CD4-positive, alpha-beta T cell treated with Interleukin-4 for 1 hour (primary cell): ENCODE measurements at regions not wholly inside any gene's neighbourhood (a gene's known extent, or its start where the extent isn't known, plus 50 kb on each side); places are given as distances from the start of the nearest gene placed in this dataset.
A peak's percentile ranks its signal among the peaks of the same experiment; 100 is the strongest.
"Not testable (repeated sequence)": the region's sequence is repeated elsewhere in the genome, so short reads cannot be mapped to it uniquely, and the experiment has no call there.

ENCODE experiments used
- DNase-seq, 2 donors: peaks; one replicate each; pipeline ENCODE4 v3.0.0-alpha.2; 2020 to 2022

DNA sequence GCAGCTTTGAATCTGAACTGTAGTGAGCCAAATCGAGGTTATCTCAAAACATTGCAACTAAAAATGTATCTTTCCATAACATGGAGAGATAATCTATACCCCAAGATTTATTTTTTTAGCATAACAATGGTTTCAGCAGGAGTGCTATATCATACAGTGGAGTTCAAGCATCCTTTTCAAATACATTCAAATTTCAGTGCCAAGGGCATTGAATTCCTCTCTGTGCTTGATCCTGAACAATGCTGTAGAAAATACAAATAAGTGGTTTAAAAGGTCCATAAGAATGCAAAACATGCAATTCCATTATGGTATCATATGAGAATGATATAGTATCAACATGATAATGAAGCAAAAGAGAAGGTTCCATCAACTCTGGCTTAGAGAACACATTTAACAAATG is 201.7 kb downstream of the TXNL1 start:
- DNase-seq, result no peak

DNA sequence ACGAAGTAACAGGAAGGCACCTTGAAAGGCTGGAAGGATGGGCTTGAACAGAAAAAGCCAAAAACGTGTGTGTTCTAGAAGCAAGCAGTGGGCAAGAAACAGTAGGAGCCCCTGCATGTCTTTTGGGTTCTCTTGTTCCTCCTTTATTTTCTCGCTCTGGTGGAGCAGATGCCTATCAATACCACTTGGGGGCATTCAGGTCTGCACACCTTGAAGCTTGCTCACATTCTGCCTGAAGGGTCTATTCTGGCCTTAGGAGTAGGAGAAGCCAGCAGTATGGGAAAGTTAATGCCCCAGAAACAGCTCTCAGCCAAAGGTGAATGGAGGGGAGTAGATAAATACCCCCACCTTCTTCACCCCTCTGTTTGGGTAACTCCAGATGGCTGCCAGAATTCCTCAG is 204.5 kb downstream of the TXNL1 start:
- no peak for DNase-seq

DNA sequence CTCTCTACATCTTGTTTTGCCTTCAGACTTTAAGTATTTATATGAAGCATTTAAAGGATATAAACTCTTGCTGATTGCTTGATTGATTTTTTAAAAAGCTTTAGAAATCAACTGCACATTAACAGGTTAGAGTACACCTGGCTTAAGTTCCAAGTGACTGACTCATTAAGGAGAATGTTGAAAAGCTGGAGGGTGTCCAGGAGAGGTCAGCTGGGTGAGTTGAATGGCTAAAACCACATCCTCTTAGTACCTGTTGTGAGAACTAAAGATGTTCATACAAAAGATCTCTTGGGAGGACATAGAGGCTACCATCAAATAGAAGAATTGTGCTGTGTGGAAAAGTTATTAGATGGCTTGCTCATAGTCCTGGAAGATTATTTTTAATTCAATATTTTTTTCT is 206.8 kb downstream of the TXNL1 start:
- no peak for DNase-seq

GRCh38 chr18:56423626-56424025 is 214.8 kb downstream of the TXNL1 start:
- DNase-seq, result no peak

DNA sequence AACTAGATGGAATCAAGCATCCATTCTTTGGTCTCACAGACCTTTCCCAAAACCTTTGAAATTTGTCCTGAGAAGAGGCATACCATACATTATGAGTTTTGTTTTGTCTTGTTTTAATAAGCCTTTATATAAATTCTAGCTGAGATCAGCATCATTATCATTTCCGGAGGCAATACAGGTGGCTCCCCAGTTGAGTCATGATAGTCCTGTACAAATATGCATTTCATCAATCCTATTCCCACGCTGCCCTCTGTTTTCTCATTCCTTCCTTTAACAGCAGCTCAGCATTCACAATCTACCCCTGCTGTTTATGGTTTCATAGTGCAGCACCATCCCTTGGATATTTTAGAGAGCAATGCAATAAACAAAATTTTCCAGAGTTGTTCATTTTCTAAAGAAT is 216.7 kb downstream of the TXNL1 start:
- no peak for DNase-seq

DNA sequence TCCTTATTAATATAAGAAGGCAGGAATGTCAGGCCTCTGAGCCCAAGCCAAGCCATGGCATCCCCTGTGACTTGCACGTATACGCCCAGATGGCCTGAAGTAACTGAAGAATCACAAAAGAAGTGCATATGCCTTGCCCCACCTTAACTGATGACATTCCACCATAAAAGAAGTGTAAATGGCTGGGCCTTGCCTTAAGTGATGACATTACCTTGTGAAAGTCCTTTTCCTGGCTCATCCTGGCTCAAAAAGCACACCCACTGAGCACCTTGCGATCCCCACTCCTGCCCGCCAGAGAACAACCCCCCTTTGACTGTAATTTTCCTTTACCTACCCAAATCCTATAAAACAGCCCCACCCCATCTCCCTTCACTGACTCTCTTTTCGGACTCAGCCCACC is 217.5 kb downstream of the TXNL1 start:
- DNase-seq, result not testable (repeated sequence)

DNA sequence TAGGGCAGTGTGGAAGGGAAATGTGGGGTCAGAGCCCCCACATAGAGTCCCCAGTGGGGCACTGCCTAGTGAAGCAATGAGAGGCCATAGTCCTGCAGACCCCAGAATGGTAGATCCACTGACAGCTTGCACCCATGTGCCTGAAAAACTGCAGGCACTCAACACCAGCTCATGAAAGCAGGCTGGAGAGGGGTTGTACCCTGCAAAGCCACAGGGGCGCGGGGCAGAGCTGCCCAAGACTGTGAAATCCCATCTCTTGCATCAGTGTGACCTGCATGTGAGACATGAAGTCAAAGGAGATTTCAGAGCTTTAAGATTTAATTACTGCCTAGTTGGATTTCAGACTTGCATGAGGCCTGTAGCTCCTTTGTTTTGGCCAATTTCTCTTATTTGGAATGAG is 224.0 kb downstream of the TXNL1 start:
- no peak for DNase-seq

GRCh38 chr18:56413862-56414261 is 224.5 kb downstream of the TXNL1 start:
- DNase-seq, result no peak

DNA sequence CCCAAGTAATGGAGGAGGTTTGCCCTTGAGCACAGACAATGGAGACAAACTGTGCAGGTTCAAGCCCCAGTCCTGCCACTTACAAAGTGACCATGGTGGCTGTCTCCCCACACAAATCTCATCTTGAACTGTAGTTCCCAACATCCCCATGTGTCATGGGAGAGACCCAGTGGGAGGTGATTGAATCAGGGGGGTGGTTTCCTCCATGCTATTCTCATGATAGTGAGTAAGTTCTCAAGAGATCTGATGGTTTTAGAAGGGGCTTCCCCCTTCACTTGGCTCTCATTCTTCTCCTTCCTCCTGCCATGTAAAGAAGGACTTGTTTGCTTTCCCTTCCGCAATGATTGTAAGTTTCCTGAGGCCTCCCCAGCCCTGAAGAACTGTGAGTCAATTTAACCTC is 225.4 kb downstream of the TXNL1 start:
- DNase-seq, result no peak

DNA sequence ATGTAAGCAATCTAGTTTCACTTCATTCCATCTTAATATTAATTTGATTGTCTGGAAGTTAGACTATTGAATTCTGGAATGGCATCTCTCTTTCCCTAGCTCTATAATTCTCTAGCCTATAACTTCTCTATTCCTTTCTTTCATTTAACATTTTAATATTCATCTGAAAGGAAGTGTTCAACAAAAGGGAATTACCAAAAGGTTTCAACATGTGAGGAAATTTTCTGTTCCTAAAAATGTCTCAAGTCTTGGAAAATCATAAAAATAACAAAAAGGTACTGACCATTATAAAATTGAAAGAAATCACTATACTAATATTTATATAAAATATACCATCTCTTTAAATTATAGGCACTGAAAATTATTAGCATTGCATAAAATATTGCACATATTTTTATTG is 228.7 kb downstream of the TXNL1 start:
- no peak for DNase-seq

GRCh38 chr18:56407646-56408180 is 230.7 kb downstream of the TXNL1 start:
- DNase-seq, result no peak

DNA sequence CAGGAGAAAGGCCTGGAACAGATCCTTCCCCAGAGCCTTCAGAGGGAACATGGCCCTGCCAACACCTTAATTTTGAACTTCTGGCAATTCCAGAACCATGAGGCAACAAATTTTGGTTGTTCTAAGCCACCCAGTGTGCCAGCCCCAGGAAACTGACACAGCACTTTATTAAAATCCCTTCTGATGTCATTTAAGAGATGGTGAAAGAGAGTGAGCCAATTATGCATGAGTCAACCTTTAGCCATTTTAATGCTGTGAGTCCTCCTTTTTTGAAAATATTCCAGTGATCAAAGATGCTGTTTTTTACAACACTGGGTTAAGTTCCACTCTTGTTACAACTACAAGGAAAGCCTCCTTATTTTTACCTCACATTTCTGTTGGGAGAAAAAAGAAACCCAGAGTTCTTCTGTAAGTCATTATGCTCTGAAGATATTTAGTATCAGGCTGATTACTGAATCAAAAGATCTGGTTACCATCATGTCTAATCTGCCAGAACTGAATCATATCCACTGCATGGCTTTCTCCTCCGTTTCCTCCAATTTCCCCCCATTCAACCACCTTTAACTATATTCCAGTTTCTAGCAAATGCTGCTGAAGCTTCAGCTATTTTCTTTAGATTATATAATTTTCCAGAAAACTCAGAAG is 235.4 kb downstream of the TXNL1 start:
- peak in 1 of 2 donors; percentile 11 for DNase-seq

DNA sequence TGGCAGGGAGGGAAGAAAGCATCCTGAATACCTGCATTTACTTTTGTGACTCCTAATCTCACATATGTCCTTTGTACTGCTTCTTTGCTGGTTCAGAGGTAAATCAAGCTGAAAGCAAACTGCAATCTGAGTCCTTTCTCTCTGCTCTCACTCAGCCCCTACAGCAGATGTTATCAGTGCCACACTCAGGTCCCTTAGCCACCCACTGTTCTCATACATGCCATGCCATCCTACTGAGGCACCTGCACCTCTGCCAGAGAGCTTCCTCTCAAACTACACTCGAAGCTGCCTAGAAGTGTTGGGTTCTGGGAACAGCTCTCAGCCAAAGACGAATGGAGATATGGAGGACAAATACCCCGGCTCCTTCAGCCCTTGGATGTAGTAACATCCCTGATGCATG is 244.5 kb downstream of the TXNL1 start:
- no peak for DNase-seq

GRCh38 chr18:56391931-56392590 is 246.3 kb downstream of the TXNL1 start:
- DNase-seq, result no peak

- DNase-seq, result no peak
Measured at GRCh38 chr18:56390626-56391025, 247.8 kb downstream of the TXNL1 start.

DNA sequence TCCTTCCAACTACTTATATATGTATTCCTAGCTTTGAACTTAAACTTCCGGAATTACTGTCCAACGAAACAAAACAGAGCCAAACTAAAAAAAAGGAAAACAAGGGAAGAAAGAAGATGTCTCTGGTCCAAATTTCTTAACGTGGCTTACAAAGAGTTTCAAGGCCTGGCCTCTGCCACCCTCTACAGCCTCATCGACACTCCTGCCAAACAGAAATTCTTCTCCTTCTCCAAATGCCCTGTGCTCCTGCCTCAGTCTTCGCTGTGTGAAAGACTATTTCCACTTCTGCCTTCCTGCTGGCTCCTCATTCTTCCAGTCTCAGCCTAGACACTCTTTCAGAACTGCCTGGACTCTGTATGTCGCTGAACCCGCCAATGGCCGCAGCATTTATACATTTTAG is 249.2 kb downstream of the TXNL1 start:
- no peak for DNase-seq

GRCh38 chr18:56388571-56388970 is 249.8 kb downstream of the TXNL1 start:
- no peak for DNase-seq

DNA sequence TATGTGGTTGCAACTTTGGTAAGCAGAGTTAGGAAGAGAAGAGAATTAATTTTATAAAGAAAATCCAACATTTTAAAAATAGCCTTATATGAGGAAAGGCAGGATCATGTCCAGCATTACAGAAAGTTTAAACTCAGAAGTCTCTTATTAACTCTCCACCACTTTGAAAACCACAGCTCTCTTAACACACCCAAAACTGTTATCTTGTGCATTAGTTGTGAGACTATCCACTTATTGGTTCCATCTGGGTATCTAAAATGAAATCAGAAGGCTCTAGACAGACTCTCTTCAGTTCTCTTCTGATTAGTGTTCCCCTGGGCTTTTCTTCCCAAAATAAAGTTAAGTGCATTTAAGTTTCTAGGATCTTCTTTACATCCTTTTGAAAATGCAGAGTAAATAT is 251.5 kb downstream of the TXNL1 start:
- DNase-seq, result no peak

DNA sequence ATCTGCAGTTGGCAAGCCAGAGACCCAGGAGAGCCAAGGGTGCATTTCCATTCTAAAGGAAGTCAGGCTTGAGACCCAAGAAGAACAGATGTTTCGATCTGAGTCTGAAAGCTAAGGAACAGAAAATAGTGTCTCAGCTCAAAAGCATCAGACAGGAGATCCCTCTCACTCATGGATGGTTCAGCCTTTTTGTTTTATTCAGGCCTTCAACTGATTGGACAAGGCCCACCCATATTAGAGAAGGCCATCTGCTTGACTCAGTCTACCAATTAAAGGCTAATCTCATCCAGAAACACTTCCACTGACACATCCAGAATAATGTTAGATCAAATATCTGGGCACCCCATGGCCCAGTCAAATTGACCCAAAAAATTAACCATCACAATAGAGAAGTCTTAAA is 255.0 kb downstream of the TXNL1 start:
- no peak for DNase-seq

DNA sequence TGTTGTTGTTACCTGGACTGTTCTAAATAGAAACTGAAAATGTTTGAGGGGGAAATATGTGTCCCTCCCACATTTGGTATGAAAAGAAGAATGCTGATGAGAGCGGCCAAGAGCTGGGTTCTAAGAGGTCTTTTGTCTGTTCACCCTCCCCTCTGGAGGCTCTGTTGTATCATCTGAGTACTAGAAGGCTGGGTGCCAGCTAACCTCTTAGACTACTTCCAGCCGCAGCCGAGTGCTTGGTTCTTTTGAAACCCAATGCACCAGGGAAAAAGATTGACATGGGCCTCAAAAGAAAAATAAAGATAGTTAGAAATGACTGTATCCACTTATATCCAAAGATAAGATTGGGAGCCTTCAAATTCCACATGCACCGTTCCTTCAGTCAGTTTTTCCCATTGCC is 255.9 kb downstream of the TXNL1 start:
- DNase-seq, result no peak

DNA sequence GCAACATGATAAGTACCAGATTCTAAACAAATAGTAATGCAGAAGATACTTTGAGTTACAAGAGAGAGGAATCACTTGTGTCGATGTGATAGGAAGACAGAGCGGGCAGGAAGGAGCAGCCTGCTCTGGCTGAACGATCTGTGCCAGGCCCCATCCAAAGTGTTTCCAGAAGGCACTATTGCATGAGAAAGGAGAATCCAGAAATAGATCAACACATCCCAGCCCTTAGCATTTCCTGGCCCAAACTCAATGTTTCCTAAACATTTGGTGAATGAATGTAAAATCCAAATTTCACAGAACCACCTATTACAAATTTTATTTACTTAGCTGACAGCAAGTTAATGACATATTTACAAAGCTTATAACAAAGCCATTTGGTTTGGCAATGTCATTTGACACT is 257.2 kb downstream of the TXNL1 start:
- no peak for DNase-seq

DNA sequence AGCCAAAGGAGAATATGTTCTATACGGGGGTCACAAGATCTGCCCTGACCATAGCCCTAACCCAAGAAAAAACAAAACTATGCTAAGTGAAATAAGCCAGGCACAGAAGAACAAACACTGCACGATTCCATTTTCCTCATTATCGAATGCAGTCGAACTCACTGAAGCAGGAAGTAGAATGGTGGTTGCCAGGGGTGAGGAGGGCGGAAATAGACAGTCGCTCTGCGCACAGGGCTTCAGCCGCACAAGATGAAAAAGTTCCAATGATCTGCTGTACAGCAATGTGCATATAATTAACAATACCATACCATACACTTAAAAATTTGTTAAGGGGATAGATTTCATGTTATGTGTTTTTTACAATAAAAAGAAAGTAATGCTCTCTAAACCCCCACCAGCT is 257.7 kb downstream of the TXNL1 start:
- no peak for DNase-seq

DNA sequence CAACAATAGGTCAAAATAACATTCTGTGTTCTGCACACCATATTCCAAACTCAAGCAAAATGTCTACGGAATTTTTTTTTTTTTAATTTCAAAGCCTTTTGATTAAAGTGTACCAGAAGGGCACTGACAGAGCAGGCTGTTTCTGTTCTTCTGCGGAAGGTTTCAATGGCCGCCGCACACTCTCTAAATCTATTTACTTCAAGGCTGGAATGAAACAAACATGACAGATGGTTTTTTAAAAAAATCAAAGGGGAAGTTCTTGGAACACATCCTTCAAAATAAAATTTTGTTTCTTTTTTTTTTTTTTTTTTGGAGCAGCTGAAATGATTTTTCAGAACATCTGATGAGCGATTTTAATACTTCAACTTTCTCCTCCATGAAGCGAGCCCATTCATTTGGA is 259.1 kb downstream of the TXNL1 start:
- no peak for DNase-seq

DNA sequence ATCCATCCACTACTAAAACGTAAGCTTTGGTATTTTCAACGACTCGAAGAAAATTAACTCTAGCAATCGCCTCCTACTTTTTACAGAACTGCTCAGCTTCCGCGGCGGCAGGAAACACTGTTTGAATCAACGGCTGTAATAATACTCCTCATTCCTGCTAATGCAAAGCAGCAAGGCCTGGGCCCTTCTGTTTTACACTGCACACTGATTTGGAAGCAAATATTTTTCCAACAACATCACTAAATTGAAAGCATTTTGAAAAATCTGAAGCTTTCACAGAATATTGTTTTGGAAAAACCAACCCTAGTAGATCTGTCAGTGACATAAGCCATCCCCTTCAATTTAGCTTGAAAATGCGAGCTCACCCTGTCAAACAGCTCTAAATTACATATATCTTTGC is 261.2 kb downstream of the TXNL1 start:
- no peak for DNase-seq
